Lung microvascular endothelial cell (primary cell): ENCODE measurements at regions not wholly inside any gene's neighbourhood (a gene's known extent, or its start where the extent isn't known, plus 50 kb on each side); places are given as distances from the start of the nearest gene placed in this dataset.

ENCODE experiments used
- DNase-seq, 2 donors: peaks; one replicate each; pipeline versions ENCODE4 v3.0.0 to v3.0.0-alpha.2; 2010; ENCODE audit warnings: low read depth in 2 of 2

DNA sequence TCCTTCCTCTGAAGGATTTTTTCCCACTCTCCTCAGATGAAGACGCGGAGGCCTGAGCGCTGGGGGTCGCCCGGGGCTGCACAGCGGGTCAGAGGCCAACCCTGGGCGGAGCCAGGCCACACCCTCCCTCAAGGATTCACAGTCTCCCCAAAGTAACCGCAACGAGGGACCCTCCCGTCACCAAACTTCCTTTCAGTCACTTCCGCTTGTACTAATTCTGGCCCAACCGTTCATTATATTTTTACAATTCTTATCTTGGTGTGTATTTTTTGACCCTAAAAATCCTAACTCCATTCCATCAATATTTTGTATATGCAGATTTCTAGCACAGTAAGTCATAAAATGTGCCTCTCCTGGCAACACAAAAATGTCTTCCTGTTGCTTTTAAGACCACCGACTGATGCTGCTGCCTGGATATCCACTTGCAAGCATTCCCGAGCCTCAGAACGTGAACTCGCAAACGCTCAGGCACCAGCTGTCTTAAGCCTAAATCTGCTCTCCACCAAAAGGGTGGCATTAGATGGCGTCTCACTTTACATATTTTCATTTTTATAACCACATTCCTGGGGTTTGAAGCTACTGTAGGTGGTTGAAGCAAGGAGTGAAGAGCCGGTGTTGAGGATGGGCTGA, 128.0 kb downstream of the DLL1 start:
- DNase-seq: no peak

DNA sequence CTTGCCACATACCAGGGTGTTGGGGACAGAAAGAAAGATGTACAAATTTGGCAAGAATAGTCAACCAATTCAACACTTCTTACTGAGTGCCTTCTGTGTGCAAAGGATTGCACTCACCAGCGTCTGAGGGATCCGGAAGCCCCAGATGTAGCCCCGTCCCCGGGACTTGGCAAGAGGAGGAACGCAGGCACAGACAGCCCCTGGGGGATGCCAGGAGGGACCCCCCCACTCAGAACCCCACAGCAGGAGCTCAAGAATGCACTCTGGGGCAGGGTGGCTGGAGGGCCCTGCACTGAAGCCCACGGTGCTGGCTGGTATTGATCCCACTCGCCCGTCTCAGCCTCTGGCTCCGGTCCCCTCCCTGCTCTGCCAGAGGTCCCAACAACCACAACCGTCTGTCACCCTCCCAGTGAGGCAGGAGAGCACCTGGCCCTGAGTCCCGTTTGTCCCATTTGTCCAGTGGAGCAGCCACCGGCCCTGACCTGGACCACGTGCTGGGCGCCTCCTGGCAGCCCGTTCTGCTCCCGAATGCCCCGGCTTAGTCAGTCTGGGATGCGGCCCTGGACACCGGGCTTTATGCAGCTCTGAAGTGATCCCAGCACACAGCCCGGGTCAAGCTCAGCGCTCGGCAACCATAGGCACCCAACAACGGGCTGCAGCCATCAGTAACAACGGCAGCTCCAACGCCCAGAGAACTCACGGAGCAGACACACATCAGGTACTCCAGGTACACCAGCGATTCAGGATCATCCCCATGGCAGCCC, 128.7 kb downstream of the DLL1 start:
- no peak for DNase-seq

- no peak for DNase-seq
Measured at GRCh38 chr6:170160628-170161611, 130.0 kb downstream of the DLL1 start.

DNA sequence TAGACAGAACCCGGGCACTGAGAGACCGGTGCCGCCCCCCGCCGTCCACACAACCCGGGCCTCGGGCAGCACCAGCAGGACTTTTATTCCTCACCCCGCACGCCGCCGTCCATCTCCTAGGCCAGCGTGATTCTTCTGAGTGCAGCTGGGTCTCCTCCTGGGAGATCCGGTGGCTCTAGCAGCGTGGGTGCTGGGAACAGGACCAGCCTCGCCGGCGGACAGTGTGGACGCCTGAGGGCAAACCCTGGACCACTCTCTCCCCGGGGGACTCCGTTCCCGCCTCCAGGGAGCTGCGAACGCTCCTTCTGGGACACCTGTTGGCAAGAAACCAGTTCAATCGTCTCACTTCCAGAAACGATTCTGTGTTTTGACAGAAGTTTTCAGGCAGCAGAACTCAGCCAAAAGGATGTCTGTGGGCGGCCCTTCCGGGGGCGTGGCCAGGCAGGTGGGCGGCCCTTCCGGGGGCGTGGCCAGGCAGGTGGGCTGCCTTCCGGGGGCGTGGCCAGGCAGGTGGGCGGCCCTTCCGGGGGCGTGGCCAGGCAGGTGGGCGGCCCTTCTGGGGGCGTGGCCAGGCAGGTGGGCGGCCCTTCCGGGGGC, 130.7 kb downstream of the DLL1 start:
- no peak for DNase-seq

DNA sequence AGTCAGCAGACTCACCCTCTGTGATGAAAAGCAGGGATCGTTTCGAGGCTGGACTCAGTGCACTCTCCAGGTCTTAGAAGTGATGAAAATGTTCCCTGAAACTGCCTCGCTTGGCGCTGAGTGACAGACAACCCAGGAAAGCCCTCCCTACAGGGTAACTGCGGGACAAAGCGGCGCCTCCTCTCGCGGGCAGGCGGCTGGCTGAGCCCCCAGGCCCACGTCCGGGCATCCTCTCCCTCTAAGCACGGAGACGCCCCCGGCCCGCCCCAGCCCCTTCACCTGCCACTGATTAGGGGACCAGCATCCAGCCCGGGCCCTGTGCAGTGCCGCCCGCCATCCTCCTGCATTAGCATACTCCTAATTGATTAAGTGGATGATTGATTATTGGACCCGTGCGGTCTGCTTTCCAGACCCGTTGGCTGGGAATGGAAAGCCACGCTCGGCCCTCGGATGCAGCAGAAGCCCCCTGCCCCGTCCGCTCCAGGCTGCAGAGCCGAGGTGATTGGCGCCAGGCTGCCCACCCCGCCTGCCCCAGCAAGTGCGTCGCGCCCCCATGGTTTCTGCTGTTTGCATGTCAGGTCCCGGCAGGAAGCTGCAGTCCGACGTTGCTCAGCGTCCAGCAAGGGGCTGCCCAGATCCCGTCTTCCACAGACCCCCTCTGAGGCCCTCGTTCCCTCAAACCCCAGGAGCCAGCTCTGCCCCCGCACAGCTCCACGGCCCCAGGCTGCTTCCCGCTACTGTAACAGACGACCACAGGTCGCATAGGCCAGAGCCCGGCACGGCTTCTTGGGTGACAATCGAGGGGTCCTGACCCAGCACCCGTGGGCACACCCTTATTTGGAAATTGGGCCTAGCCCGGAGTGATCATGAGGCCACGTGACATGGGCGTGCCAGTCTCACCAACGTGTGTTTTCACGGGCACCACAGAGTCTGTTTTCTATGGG, 131.6 kb downstream of the DLL1 start:
- no peak for DNase-seq

DNA sequence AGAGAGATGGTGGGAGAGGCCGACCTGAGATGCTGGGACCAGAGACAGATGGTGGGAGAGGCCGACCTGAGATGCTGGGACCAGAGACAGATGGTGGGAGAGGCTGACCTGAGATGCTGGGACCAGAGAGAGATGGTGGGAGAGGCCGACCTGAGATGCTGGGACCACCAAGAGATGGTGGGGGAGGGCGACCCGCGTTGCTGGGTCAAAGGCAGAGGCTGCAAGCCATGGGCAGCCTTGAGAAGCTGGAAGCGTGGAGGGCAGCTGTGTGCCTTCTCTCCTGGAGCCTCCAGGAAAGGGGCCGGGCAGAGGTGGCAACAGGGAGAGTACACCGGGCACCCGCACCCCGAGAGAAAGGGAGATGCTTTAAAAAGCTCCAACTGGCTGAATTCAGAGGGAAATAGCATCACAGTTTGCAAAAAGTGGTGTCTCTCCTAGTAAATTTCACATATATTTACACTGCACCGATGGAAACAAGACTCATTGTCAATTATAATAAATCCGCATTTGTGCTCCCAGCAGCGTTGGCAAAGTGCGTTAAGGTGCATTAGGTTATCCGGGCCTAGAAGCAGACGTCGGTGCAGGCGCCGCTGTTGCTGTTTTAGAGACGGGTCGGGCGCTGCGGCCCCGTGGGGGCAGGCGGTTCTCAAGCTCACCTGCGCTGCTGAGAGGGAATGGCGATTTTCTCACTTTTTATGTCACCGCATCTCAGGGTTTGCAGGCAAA, 132.4 kb downstream of the DLL1 start:
- no peak for DNase-seq

DNA sequence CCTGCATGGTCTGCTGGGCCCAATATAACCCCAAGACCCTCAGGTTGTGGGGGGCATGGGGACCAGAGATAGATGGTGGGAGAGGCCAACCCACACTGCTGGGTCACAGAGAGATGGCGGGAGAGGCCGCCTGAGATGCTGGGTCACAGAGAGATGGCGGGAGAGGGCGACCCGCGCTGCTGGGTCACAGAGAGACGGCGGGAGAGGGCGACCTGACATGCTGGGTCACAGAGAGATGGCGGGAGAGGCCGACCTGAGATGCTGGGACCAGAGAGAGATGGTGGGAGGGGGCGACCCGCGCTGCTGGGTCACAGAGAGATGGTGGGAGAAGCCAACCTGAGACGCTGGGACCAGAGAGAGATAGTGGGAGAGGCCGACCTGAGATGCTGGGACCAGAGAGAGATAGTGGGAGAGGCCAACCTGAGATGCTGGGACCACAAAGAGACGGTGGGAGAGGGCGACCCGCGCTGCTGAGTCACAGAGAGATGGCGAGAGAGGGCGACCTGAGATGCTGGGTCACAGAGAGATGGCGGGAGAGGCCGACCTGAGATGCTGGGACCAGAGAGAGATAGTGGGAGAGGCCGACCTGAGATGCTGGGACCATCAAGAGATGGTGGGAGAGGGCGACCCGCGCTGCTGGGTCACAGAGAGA, 133.2 kb downstream of the DLL1 start:
- DNase-seq: no peak

DNA sequence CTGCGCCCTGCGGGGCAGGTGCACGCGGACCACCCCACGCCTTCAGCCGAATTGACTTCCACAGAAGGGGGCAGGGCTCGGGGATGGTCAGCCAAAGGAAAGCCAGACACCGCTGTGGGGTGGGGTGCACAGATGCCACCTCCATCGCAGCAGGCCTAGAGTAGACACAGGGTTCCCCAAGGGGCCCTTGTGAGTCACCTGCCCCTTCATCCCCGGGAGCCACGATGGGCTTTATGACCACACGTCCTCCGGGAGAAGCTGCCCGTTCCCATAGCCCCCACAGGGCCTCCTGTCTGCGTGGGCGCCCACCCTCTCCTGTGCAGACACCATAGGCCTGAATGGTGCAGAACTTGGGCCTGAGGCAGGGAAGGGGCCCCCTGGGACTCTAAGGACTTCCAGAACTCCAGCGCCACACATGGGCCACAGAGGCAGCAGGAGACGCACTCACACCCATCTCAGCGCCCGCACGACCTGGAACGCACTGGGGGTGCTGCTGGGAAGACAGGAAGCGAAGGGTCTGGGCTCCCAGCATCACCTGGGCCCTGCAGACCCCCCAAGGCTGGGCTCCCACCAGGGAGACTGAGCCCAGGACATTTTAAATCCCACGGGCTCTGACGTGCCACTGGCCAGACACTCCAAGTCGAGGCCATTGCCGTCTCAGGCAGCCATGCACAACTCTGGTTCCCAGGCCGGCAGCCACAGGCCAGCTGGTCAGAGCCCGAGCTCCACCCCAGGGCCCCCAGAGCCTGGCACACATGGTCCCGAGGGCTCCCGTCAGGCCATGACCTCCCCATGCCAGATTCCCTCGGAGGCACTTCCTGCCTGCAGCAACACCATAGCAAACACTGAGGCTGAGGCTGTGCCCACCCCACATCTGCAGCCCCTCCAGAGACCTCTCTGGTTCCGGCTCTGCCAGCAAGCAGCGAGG, 134.2 kb downstream of the DLL1 start:
- no peak for DNase-seq

DNA sequence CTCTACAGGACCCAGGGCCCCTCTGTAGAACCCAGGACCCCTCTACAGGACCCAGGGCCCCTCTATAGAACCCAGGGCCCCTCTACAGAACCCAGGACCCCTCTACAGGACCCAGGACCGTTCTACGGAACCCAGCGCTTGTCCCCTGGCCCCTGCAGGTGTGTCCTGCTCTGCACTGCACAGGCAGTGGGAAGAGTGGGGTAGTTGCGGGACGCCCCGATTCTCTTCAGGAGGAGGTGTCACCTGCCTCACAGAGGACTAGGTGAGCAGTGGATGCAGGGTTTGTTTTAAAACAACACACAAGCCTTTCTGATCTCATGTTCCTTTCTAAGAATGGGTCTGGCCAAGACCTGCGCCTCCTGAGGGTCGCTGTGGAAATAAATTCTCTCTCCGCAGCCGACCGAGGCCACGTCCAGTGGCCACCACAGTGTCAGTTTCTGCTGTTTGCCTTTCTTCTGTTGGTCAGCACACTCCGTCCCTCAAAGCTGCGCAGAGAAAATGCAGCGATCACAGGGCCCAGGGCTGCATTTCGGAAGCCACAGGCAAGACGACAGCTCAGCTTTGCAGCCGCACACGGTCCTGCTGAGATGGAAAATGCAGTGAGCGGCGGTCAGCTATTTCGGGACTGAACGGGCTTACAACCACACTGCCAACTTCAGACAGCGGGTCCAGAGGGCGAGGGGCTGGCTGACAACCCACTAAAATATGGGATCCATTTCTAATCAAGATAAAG, 135.2 kb downstream of the DLL1 start:
- DNase-seq: no peak

DNA sequence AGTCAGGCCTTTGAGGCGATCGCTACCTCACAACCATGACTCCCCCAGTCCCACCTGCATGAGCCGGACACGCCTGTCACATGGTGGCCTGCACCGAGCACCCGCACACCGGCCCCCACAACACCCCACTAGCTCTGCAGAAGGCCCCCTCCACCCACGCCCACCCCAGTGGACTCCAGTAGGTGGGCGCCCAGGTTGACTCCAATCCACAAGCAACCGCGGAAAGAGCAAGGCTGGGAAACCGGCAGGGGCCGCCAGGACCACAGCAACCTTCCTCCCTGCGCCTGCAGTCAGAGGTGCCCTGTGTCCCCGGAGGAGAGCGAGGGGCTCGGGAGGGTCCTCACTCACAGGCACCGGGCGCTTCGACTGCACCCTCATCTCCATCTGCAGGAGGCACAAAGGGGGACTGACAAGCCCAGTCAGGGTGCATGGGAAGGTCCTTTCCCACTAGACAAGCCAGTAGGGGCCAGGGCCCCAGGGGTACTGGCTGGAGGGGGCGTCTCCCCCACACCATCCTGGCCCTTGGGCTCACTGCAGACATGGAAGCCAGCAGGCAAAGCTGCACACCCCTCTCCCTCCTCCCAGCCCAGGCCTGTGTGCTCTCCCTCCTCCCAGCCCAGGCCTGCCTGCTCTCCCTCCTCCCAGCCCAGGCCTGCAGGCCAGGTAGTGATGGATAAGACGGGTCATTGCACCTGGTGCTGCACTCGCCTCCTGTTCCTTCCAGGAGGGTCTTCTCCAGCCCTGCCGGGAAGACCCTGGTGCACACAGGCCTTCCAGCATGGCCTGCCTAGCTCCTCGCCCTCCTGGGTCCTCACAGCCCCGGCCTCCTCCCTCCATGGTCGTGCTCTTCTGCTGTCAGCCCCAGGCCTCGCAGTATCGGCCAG, 137.2 kb downstream of the DLL1 start:
- DNase-seq: no peak

DNA sequence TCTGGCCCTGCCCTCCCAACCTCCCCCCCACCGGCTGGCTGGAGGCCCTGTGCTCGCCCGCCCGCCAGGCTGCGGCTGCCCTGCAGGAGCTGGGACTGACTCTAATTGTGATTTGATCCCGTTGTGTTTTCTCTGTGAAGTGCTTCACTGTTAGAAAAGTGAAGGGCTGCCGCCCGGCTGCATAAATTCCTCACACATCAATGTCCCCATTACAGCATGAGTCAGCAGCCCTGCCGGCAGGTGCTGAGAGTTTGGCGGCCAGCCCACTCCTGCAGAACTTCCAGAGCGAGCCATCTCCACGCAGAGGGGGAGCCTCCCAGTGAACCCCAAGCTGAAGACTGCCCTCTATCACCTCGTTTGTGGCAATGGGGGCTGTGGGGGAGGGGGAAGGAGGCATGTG, 137.9 kb downstream of the DLL1 start:
- DNase-seq: peak in 1 of 2 donors; percentile 62

GRCh38 chr6:170152124-170152926, 138.6 kb downstream of the DLL1 start:
- DNase-seq: peak; percentile 39

DNA sequence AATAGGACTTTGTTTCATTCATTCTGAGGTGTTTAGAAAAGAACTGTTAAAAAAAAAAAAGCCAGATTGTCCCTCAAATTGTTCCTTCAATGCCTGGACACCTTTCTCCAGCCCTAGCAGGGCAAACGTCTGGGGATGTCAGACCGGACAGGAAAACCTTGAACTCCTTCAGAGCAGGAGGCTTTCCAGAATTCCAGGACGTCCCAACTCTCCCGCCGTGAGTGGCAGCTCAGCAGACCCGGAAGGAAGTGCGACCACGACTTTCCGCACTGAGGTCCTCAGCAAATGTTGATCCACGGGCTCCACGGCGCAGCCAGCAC, 139.1 kb downstream of the DLL1 start:
- DNase-seq: no peak

- no peak for DNase-seq
Measured at GRCh38 chr6:170151321-170151771, 139.5 kb downstream of the DLL1 start.

DNA sequence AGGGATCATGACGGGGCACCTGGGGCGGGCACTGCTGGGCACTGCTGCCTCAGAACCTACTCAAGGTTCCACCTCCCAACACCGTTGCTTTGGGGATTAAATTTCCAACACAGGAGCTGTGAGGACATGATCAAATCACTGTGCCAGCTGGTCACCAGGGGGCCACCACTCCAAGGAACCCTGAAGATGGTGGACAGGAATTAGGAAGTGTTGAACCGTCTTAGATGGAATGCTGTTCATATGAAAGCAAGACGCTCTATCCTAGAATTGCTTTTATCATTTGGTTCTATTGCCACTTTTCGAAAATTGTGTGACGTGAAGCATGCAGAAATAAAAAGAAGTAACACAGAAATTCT, 140.3 kb downstream of the DLL1 start:
- DNase-seq: no peak
